ENCODE measurements at regions not wholly inside any gene's neighbourhood (a gene's known extent, or its start where the extent isn't known, plus 50 kb on each side); places are given as distances from the start of the nearest gene placed in this dataset.

GRCh38 chrX:131779741-131780140 lies 235.9 kb downstream of the OR13H1 start:
- no peak for DNase-seq

- DNase-seq = no peak
Measured at GRCh38 chrX:131782646-131783045, 238.8 kb downstream of the OR13H1 start.

GRCh38 chrX:131783555-131784308 lies 239.4 kb upstream of the STK26 start:
- DNase-seq = no peak

GRCh38 chrX:131789664-131790063 lies 233.4 kb upstream of the STK26 start:
- DNase-seq = no peak

- DNase-seq = no peak
Measured at GRCh38 chrX:131791608-131792355, 231.3 kb upstream of the STK26 start.

GRCh38 chrX:131792356-131792749 lies 230.7 kb upstream of the STK26 start:
- DNase-seq = no peak

- no peak for DNase-seq
Measured at GRCh38 chrX:131792789-131793462, 230.2 kb upstream of the STK26 start.

GRCh38 chrX:131795442-131796229 lies 227.5 kb upstream of the STK26 start:
- no peak for DNase-seq

GRCh38 chrX:131801066-131801465 lies 222.0 kb upstream of the STK26 start:
- no peak for DNase-seq

- no peak for DNase-seq
Measured at GRCh38 chrX:131801911-131802310, 221.2 kb upstream of the STK26 start.

GRCh38 chrX:131802836-131803626 lies 220.1 kb upstream of the STK26 start:
- peak; percentile 28 for DNase-seq

- DNase-seq = peak; percentile 70
Measured at GRCh38 chrX:131812847-131813825, 210.0 kb upstream of the STK26 start.

- peak; percentile 79 for DNase-seq
Measured at GRCh38 chrX:131816551-131817136, 206.5 kb upstream of the STK26 start.

- DNase-seq = no peak
Measured at GRCh38 chrX:131818297-131818936, 204.7 kb upstream of the STK26 start.

- DNase-seq = no peak
Measured at GRCh38 chrX:131821945-131822622, 201.0 kb upstream of the STK26 start.

GRCh38 chrX:131826572-131826971 lies 196.5 kb upstream of the STK26 start:
- no peak for DNase-seq

- DNase-seq = peak; percentile 43
Measured at GRCh38 chrX:131827935-131828334, 195.2 kb upstream of the STK26 start.

- no peak for DNase-seq
Measured at GRCh38 chrX:131828482-131828881, 194.6 kb upstream of the STK26 start.
